GM12864 (cell line): ENCODE measurements at regions not wholly inside any gene's neighbourhood (a gene's known extent, or its start where the extent isn't known, plus 50 kb on each side); places are given as distances from the start of the nearest gene placed in this dataset.

Source experiments
- DNase-seq: peaks from one replicate; pipeline ENCODE4 v3.0.0-alpha.2; 2011; ENCODE audit warnings: low read depth
- H3K4me3 ChIP-seq: 2 replicates; pipeline ENCODE4 v1.5.1; 2011; ENCODE audit warnings: mild to moderate bottlenecking, low read depth, low read length, control low read depth
- CTCF ChIP-seq: IDR thresholded peaks from 2 replicates; pipeline ENCODE4 v1.5.1; 2011; ENCODE audit warnings: low read depth, mild to moderate bottlenecking, moderate library complexity, low read length, control low read depth, inconsistent platforms; ENCODE audit errors: missing control alignments

- no peak for DNase-seq
- no peak for TF ChIP-seq CTCF
- H3K4me3 ChIP-seq, result no peak overlapping the region
These were observed 291.5 kb downstream of the ZNF516 start for GRCh38 chr18:76203552-76203951.

GRCh38 chr18:76202322-76202721 is 292.7 kb downstream of the ZNF516 start:
- DNase-seq, result no peak
- no peak overlapping the region for H3K4me3 ChIP-seq
- TF ChIP-seq CTCF, result no peak

- no peak for TF ChIP-seq CTCF
- DNase-seq, result no peak
- H3K4me3 ChIP-seq, result no peak overlapping the region
These were observed 299.4 kb downstream of the ZNF516 start for GRCh38 chr18:76195601-76196000.

GRCh38 chr18:76188097-76188496 is 306.9 kb downstream of the ZNF516 start:
- DNase-seq, result no peak
- no peak for TF ChIP-seq CTCF
- no peak overlapping the region for H3K4me3 ChIP-seq

- no peak for TF ChIP-seq CTCF
- H3K4me3 ChIP-seq, result no peak overlapping the region
- no peak for DNase-seq
These were observed 315.8 kb downstream of the ZNF516 start for GRCh38 chr18:76179257-76179656.

- TF ChIP-seq CTCF, result no peak
These were observed 317.9 kb downstream of the ZNF516 start for GRCh38 chr18:76177160-76177559.

GRCh38 chr18:76174451-76174850 is 320.6 kb downstream of the ZNF516 start:
- TF ChIP-seq CTCF, result no peak
- no peak for DNase-seq
- H3K4me3 ChIP-seq, result no peak overlapping the region

More at GRCh38 chr18:76177160-76177559, 317.9 kb downstream of the ZNF516 start:
- H3K4me3 ChIP-seq, result no peak overlapping the region
- no peak for DNase-seq
